HAP-1 (cell line): ENCODE measurements at regions not wholly inside any gene's neighbourhood (a gene's known extent, or its start where the extent isn't known, plus 50 kb on each side); places are given as distances from the start of the nearest gene placed in this dataset.

Experiments used
- DNase-seq, 2 experiments: peaks; one replicate each; pipeline ENCODE4 v3.0.0-alpha.2; 2016 to 2020; ENCODE audit warnings: low spot score in 2 of 2
- H3K27me3 ChIP-seq: fragments of 250-450 bp; sonication (Bioruptor Pico); 2 replicates; pipeline ENCODE4 v1.5.1; 2020; ENCODE audit warnings: low read depth, mild to moderate bottlenecking, moderate library complexity
- H3K36me3 ChIP-seq: fragments of 250-450 bp; sonication (Bioruptor Pico); replicated peaks from 2 replicates; pipeline ENCODE4 v1.5.1; 2020; ENCODE audit warnings: mild to moderate bottlenecking
- H3K4me1 ChIP-seq: fragments of 250-450 bp; sonication (Bioruptor Pico); 2 replicates; pipeline ENCODE4 v1.5.1; 2020; ENCODE audit warnings: mild to moderate bottlenecking
- H3K4me3 ChIP-seq: fragments of 250-450 bp; sonication (Bioruptor Pico); 2 replicates; pipeline ENCODE4 v1.5.1; 2020; ENCODE audit warnings: mild to moderate bottlenecking, moderate library complexity
- H3K9me3 ChIP-seq: fragments of 250-450 bp; sonication (Bioruptor Pico); 2 replicates; pipeline ENCODE4 v1.5.1; 2020; ENCODE audit warnings: mild to moderate bottlenecking, moderate library complexity
- in situ Hi-C: fragments of 300-500 bp; cut with MboI; formaldehyde crosslinking; loops from 3 replicates; pipeline ENCODE4 v1.14.3; 2020; ENCODE audit warnings: low sequenced_read_pairs, inconsistent platforms, mixed read lengths

DNA sequence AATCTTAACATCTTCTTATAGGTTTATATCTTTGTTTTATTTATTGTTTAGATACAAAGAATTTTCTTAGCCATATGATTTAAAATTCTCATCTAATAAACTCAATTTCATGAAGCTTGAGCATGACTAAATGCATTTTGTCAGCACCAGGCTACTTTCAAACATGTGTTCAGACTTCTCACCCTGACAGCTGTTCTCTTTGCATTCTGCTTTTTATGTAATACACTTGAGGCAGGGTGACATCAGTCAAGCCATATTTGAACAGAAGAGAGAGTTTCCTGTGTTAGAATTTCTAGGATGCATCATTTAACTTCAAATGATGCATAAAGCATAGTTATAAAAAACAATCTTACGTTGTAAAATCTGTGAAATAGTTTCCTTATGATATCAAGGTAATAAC lies 1295.1 kb upstream of the PCDH20 start:
- H3K27me3 ChIP-seq: no peaks in the 10 kb centered on the region
- no peaks in the 10 kb centered on the region for H3K36me3 ChIP-seq
- H3K4me1 ChIP-seq: no peaks in the 10 kb centered on the region
- in situ Hi-C loops: no loop called here
- H3K9me3 ChIP-seq: no peaks in the 10 kb centered on the region
- no peak overlapping the region for H3K4me3 ChIP-seq
- DNase-seq: no peak

DNA sequence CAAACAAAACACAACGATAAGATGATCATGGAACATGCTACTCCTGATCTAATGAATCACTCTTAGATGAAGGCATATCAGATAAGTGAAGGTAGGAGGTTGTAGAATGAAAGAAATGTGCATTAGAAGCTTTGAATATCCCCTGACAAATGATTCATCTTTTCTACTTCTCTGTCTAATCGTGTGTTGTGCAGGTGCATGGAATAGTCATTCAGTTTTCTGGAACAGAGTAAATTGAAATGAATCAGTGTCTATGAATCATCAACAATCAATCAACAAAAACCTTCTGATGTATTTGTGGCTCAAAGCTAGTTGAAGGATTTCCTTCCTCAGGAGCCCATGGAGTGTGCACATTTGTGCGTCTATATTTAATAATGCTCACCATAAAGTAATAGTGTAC lies 1290.4 kb upstream of the PCDH20 start:
- no peaks in the 10 kb centered on the region for H3K27me3 ChIP-seq
- no peak for DNase-seq
- in situ Hi-C loops: no loop called here
- no peaks in the 10 kb centered on the region for H3K4me1 ChIP-seq
- H3K36me3 ChIP-seq: no peaks in the 10 kb centered on the region
- no peak overlapping the region for H3K4me3 ChIP-seq
- no peaks in the 10 kb centered on the region for H3K9me3 ChIP-seq

GRCh38 chr13:62704875-62705274 lies 1289.2 kb upstream of the PCDH20 start:
- no peaks in the 10 kb centered on the region for H3K36me3 ChIP-seq
- DNase-seq: no peak
- no peaks in the 10 kb centered on the region for H3K27me3 ChIP-seq
- no peaks in the 10 kb centered on the region for H3K9me3 ChIP-seq
- in situ Hi-C loops: no loop called here
- H3K4me1 ChIP-seq: no peaks in the 10 kb centered on the region
- H3K4me3 ChIP-seq: no peak overlapping the region

GRCh38 chr13:62702502-62702901 lies 1286.9 kb upstream of the PCDH20 start:
- H3K36me3 ChIP-seq: no peaks in the 10 kb centered on the region
- no peaks in the 10 kb centered on the region for H3K9me3 ChIP-seq
- no peak for DNase-seq
- H3K4me1 ChIP-seq: no peaks in the 10 kb centered on the region
- H3K4me3 ChIP-seq: no peak overlapping the region
- in situ Hi-C loops: no loop called here
- H3K27me3 ChIP-seq: no peaks in the 10 kb centered on the region

GRCh38 chr13:62697701-62698100 lies 1282.1 kb upstream of the PCDH20 start:
- DNase-seq: no peak
- in situ Hi-C loops: no loop called here

DNA sequence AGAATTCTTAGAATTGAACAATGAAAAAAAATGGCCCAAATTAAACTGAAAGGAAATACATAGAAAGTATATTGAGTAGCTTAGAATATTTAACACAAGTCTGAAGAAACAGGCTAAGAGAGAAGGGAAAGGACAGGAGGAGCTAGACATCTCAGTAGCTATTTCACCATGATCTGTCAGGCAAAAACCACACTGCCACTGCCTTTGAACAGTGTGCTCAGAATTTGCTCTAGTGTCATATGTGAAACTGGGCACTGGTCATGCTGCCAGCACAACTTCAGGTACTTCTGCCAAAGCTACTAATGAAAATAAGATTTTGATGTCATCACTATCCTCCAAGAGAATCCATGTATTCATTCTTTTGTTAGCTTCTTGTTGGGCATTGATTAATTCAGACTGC lies 1280.8 kb upstream of the PCDH20 start:
- no peaks in the 10 kb centered on the region for H3K36me3 ChIP-seq
- in situ Hi-C loops: no loop called here
- H3K4me3 ChIP-seq: no peak overlapping the region
- no peaks in the 10 kb centered on the region for H3K4me1 ChIP-seq
- H3K9me3 ChIP-seq: no peaks in the 10 kb centered on the region
- no peaks in the 10 kb centered on the region for H3K27me3 ChIP-seq
- DNase-seq: no peak

More at GRCh38 chr13:62697701-62698100, 1282.1 kb upstream of the PCDH20 start:
- Histone ChIP-seq H3K36me3 (no peaks in the 10 kb centered on the region), H3K9me3 (no peaks in the 10 kb centered on the region), H3K27me3 (no peaks in the 10 kb centered on the region), H3K4me1 (no peaks in the 10 kb centered on the region), H3K4me3 (no peak overlapping the region)

DNA sequence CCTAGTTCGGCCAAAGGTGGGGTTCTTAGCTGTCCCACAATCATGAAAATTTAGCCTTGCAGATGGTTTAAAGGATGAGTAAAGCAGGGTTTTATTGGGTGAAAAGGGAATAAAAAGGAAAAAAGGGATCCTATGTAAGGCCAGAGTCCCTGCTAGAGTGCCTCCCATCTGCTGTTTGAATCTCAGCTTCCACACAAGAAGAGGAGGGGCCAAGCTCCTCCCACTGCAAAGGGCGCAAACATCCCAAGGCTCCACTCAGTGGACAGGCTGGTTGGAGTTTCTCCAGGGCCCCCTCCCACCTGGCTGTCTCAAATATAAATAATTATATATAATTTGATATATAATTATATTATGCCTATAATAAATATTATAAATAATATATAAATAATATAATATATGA lies 1272.1 kb upstream of the PCDH20 start:
- peak in 1 of 2 experiments; percentile 8 for DNase-seq
- Histone ChIP-seq H3K36me3 (no peaks in the 10 kb centered on the region), H3K9me3 (no peaks in the 10 kb centered on the region), H3K4me3 (no peak overlapping the region), H3K27me3 (no peaks in the 10 kb centered on the region), H3K4me1 (no peaks in the 10 kb centered on the region)
- in situ Hi-C loops: no loop called here

GRCh38 chr13:62684359-62684758 lies 1268.7 kb upstream of the PCDH20 start:
- H3K36me3 ChIP-seq: no peaks in the 10 kb centered on the region
- in situ Hi-C loops: no loop called here
- no peaks in the 10 kb centered on the region for H3K27me3 ChIP-seq
- no peak for DNase-seq
- no peak overlapping the region for H3K4me3 ChIP-seq
- no peaks in the 10 kb centered on the region for H3K9me3 ChIP-seq
- no peaks in the 10 kb centered on the region for H3K4me1 ChIP-seq

GRCh38 chr13:62682788-62683187 lies 1267.1 kb upstream of the PCDH20 start:
- Histone ChIP-seq H3K4me1 (no peaks in the 10 kb centered on the region), H3K4me3 (no peak overlapping the region), H3K27me3 (no peaks in the 10 kb centered on the region), H3K9me3 (no peaks in the 10 kb centered on the region), H3K36me3 (no peaks in the 10 kb centered on the region)
- in situ Hi-C loops: no loop called here
- no peak for DNase-seq

- H3K4me3 ChIP-seq: no peak overlapping the region
- no peak for DNase-seq
- no peaks in the 10 kb centered on the region for H3K36me3 ChIP-seq
- H3K27me3 ChIP-seq: no peaks in the 10 kb centered on the region
- H3K9me3 ChIP-seq: no peaks in the 10 kb centered on the region
- no peaks in the 10 kb centered on the region for H3K4me1 ChIP-seq
- in situ Hi-C loops: no loop called here
Measured at GRCh38 chr13:62678039-62678438, 1262.4 kb upstream of the PCDH20 start.

DNA sequence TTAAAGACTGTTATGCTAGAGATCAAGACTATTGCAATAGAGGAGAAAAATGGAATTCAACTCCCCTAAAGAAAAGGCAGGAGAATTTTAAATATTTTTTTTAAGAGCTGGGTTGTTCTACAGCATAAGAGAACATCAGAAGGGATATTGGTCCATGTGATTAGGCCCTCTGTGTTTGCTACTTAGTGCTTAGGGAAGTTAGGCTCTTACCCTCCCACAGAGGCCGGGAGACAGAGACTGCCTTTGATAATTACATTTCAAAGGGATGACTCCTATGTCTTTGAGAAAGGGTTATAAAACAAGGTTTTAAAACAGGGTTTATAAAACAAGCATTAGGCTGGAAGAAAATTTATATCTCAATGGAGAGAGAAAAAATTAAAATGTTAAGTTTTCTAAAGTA lies 1248.1 kb upstream of the PCDH20 start:
- no peak overlapping the region for H3K4me3 ChIP-seq
- H3K36me3 ChIP-seq: no peaks in the 10 kb centered on the region
- H3K27me3 ChIP-seq: no peaks in the 10 kb centered on the region
- no peaks in the 10 kb centered on the region for H3K4me1 ChIP-seq
- in situ Hi-C loops: no loop called here
- no peak for DNase-seq
- H3K9me3 ChIP-seq: no peaks in the 10 kb centered on the region

DNA sequence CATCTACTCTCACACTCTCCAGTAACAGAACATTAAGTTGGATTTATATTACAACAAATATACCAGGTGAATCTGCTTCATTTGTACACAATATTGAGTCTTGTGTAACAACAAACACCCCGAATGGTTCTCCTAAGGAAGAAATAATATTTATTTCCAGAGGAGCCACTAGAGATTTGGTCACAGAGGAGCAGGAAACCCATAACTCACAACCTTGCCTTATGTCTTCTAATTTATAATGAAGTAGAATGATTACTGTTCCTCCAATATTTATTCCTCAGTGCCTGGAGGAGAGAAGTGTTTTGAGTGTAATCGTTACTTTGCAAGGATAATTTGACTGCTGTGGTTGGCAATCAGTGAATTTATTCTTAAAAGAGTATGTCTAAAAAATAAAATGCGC lies 1243.7 kb upstream of the PCDH20 start:
- no peaks in the 10 kb centered on the region for H3K4me1 ChIP-seq
- DNase-seq: no peak
- in situ Hi-C loops: no loop called here
- no peak overlapping the region for H3K4me3 ChIP-seq
- no peaks in the 10 kb centered on the region for H3K36me3 ChIP-seq
- no peaks in the 10 kb centered on the region for H3K9me3 ChIP-seq
- no peaks in the 10 kb centered on the region for H3K27me3 ChIP-seq

GRCh38 chr13:62653371-62653770 lies 1237.7 kb upstream of the PCDH20 start:
- Histone ChIP-seq H3K4me1 (no peaks in the 10 kb centered on the region), H3K4me3 (no peak overlapping the region), H3K36me3 (no peaks in the 10 kb centered on the region), H3K9me3 (no peaks in the 10 kb centered on the region), H3K27me3 (no peaks in the 10 kb centered on the region)
- DNase-seq: no peak
- in situ Hi-C loops: no loop called here

- H3K4me3 ChIP-seq: no peak overlapping the region
- H3K27me3 ChIP-seq: no peaks in the 10 kb centered on the region
- H3K4me1 ChIP-seq: no peaks in the 10 kb centered on the region
- DNase-seq: no peak
- in situ Hi-C loops: no loop called here
- H3K9me3 ChIP-seq: no peaks in the 10 kb centered on the region
- H3K36me3 ChIP-seq: no peaks in the 10 kb centered on the region
Measured at GRCh38 chr13:62643799-62644524, 1228.3 kb upstream of the PCDH20 start.

- no peaks in the 10 kb centered on the region for H3K9me3 ChIP-seq
- H3K4me3 ChIP-seq: no peak overlapping the region
- in situ Hi-C loops: no loop called here
- no peak for DNase-seq
- no peaks in the 10 kb centered on the region for H3K27me3 ChIP-seq
- no peaks in the 10 kb centered on the region for H3K36me3 ChIP-seq
- no peaks in the 10 kb centered on the region for H3K4me1 ChIP-seq
Measured at GRCh38 chr13:62643007-62643483, 1227.4 kb upstream of the PCDH20 start.
